Mesenchymal stem cell (in vitro differentiated cells and primary cell): ENCODE measurements at regions not wholly inside any gene's neighbourhood (a gene's known extent, or its start where the extent isn't known, plus 50 kb on each side); places are given as distances from the start of the nearest gene placed in this dataset.

ENCODE experiments used
- DNase-seq: peaks from one replicate; pipeline ENCODE4 v3.0.0-alpha.2; 2013
- H2AFZ ChIP-seq: one replicate; pipeline ENCODE4 v1.6.1; 2013; ENCODE audit warnings: low read depth, mild to moderate bottlenecking, control low read depth, inconsistent platforms, low read length, moderate library complexity
- H2AK5ac ChIP-seq: 2 replicates; pipeline ENCODE4 v1.6.1; 2013; ENCODE audit warnings: low read length, moderate library complexity, mild to moderate bottlenecking, inconsistent platforms; ENCODE audit not compliant: severe bottlenecking
- H2BK120ac ChIP-seq: one replicate; pipeline ENCODE4 v1.6.1; 2013; ENCODE audit warnings: low read depth, mild to moderate bottlenecking, inconsistent platforms, low read length, moderate library complexity
- H2BK12ac ChIP-seq, 2 experiments: one replicate each; pipeline ENCODE4 v1.6.1; 2013; ENCODE audit warnings: inconsistent platforms in 2 of 2, low read length in 2 of 2, mild to moderate bottlenecking in 2 of 2, moderate library complexity in 2 of 2, control low read depth in 1 of 2
- H2BK15ac ChIP-seq: one replicate; pipeline ENCODE4 v1.6.1; 2013; ENCODE audit warnings: mild to moderate bottlenecking, low read depth, inconsistent platforms; ENCODE audit not compliant: poor library complexity, severe bottlenecking
- H2BK5ac ChIP-seq: 2 replicates; pipeline ENCODE4 v1.6.1; 2013; ENCODE audit warnings: low read depth, mild to moderate bottlenecking, low read length, control low read depth, inconsistent platforms; ENCODE audit not compliant: poor library complexity, severe bottlenecking
- H3K14ac ChIP-seq, 2 experiments: one replicate each; pipeline ENCODE4 v1.6.1; 2013; ENCODE audit warnings: inconsistent platforms in 2 of 2, low read length in 2 of 2, control low read depth in 1 of 2, mild to moderate bottlenecking in 1 of 2, moderate library complexity in 1 of 2
- H3K18ac ChIP-seq, 2 experiments: one replicate each; pipeline ENCODE4 v1.6.1; 2013; ENCODE audit warnings: inconsistent platforms in 2 of 2, low read length in 2 of 2, control low read depth in 1 of 2, low read depth in 1 of 2, mild to moderate bottlenecking in 1 of 2
- H3K23ac ChIP-seq, 2 experiments: one replicate each; pipeline ENCODE4 v1.6.1; 2013; ENCODE audit warnings: inconsistent platforms in 2 of 2, low read length in 2 of 2, mild to moderate bottlenecking in 2 of 2, moderate library complexity in 2 of 2, control low read depth in 1 of 2
- H3K27ac ChIP-seq: 2 replicates; pipeline ENCODE4 v1.5.1; 2013; ENCODE audit warnings: mild to moderate bottlenecking, moderate library complexity, low read length, control low read depth, inconsistent platforms; ENCODE audit not compliant: poor library complexity, severe bottlenecking
- H3K27me3 ChIP-seq, 2 experiments: 2 replicates each; pipeline versions ENCODE4 v1.6.1 to v1.7.0; 2013; ENCODE audit warnings: low read length in 2 of 2, mild to moderate bottlenecking in 2 of 2, moderate library complexity in 2 of 2, control low read depth in 1 of 2, inconsistent platforms in 1 of 2; ENCODE audit not compliant: control insufficient read depth in 1 of 2, insufficient read depth in 1 of 2
- H3K36me3 ChIP-seq, 2 experiments: 2 replicates each; pipeline versions ENCODE4 v1.6.1 to v1.7.0; 2013; ENCODE audit warnings: low read length in 2 of 2, control low read depth in 1 of 2, inconsistent platforms in 1 of 2, low read depth in 1 of 2, mild to moderate bottlenecking in 1 of 2; ENCODE audit not compliant: insufficient read depth in 2 of 2, control insufficient read depth in 1 of 2
- H3K4ac ChIP-seq, 2 experiments: one replicate each; pipeline ENCODE4 v1.6.1; 2013; ENCODE audit warnings: inconsistent platforms in 2 of 2, low read length in 2 of 2, mild to moderate bottlenecking in 2 of 2, moderate library complexity in 2 of 2, control low read depth in 1 of 2, low read depth in 1 of 2
- H3K4me1 ChIP-seq: 2 replicates; pipeline ENCODE4 v1.6.1; 2013; ENCODE audit warnings: low read depth, low read length, control low read depth; ENCODE audit not compliant: control insufficient read depth, insufficient read depth
- H3K4me2 ChIP-seq: 2 replicates; pipeline ENCODE4 v1.6.1; 2013; ENCODE audit warnings: low read length, mild to moderate bottlenecking, inconsistent platforms; ENCODE audit not compliant: poor library complexity, severe bottlenecking
- H3K4me3 ChIP-seq, 2 experiments: 2 replicates each; pipeline versions ENCODE4 v1.5.1 to v1.7.0; 2013; ENCODE audit warnings: low read length in 2 of 2, mild to moderate bottlenecking in 2 of 2, control low read depth in 1 of 2, low read depth in 1 of 2; ENCODE audit not compliant: insufficient read depth in 1 of 2
- H3K79me1 ChIP-seq: replicated peaks from 2 replicates; pipeline ENCODE4 v1.6.1; 2013; ENCODE audit warnings: mild to moderate bottlenecking, control low read depth, low read length, inconsistent platforms; ENCODE audit not compliant: poor library complexity, severe bottlenecking
- H3K9ac ChIP-seq: 2 replicates; pipeline ENCODE4 v1.7.0; 2013; ENCODE audit warnings: mild to moderate bottlenecking, low read length, moderate library complexity
- H3K9me3 ChIP-seq: 2 replicates; pipeline ENCODE4 v1.7.0; 2013; ENCODE audit warnings: mild to moderate bottlenecking, low read length; ENCODE audit not compliant: control insufficient read depth
- H4K8ac ChIP-seq: one replicate; pipeline ENCODE4 v1.6.1; 2013; ENCODE audit warnings: inconsistent platforms, mild to moderate bottlenecking, low read length, moderate library complexity
- H4K91ac ChIP-seq: one replicate; pipeline ENCODE4 v1.6.1; 2013; ENCODE audit warnings: mild to moderate bottlenecking, low read length, inconsistent platforms
- WGBS: methylation state at CpG from one replicate; pipeline ENCODE4 v1.1.7; 2013; ENCODE audit warnings: mixed read lengths; 5-methylcytosine and 5-hydroxymethylcytosine counted together

DNA sequence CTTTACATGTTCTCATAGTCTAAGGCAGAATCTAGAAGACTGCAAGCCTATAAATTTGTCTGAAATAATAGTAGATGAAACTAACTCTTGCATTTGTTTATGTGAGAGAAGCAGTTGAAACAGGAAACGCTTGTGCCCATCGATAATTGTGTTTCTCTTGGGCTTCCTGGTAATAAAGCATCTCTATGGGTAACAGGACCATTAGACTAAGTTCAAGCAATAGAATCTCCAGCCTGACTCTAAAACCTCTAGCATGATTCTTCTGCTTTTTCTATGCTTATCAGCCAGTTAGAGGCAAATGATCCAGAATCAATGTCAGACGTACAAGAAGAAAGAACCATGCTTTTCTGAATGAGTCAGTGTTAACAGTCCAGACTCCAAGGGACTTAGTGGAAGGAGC lies 1734.4 kb downstream of the LRRC4C start:
- Histone ChIP-seq H3K4me2 (no peak overlapping the region), H3K27ac (no peak overlapping the region)

DNA sequence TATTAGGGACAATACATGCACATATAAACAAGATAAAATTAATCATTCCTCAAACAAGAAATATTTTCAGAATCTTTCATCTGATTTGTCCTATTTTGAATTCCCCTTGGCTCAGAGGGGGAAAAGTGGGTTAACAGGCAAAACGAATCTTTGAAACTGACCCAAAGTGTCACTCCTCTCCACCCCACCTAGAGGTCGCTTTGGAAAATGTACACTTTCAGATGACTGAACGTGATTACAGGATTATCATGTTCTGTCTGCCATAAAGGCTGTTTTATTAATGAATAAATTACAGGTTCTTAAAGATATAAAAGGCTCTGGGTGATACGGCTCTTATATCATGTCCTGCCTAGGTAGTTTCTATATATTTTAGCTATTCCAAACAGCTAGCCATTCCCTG lies 1735.0 kb downstream of the LRRC4C start:
- Histone ChIP-seq H2AFZ (no peak overlapping the region), H3K4me3 (no peak overlapping the region), H3K18ac (no peak overlapping the region), H3K14ac (no peak overlapping the region), H3K23ac (no peak overlapping the region), H2AK5ac (no peak overlapping the region), H2BK5ac (no peak overlapping the region), H3K27me3 (no peaks in the 10 kb centered on the region), H2BK12ac (no peak overlapping the region), H3K9ac (no peak overlapping the region), H3K36me3 (no peaks in the 10 kb centered on the region), H3K4me2 (no peak overlapping the region), H3K79me1 (no peaks in the 10 kb centered on the region), H3K27ac (no peak overlapping the region), H2BK120ac (no peak overlapping the region), H3K4me1 (no peaks in the 10 kb centered on the region), H4K8ac (no peak overlapping the region), H2BK15ac (no peak overlapping the region), H3K4ac (no peak overlapping the region), H3K9me3 (no peaks in the 10 kb centered on the region), H4K91ac (no peak overlapping the region)
- DNase-seq = no peak
- WGBS = 80% methylated on average over 2 of the region's 4 CpGs

More for the DNA sequence above, 1734.4 kb downstream of the LRRC4C start:
- no peak overlapping the region for H2BK15ac ChIP-seq
- no peak overlapping the region for H4K91ac ChIP-seq
- no peak overlapping the region for H2BK5ac ChIP-seq
- no peak overlapping the region for H2BK120ac ChIP-seq
- H3K14ac ChIP-seq = no peak overlapping the region
- 68% methylated on average over 3 of the region's 3 CpGs for WGBS
- no peak overlapping the region for H3K9ac ChIP-seq
- no peak overlapping the region for H4K8ac ChIP-seq
- no peak overlapping the region for H3K4me3 ChIP-seq
- no peak overlapping the region for H3K18ac ChIP-seq
- H2AFZ ChIP-seq = no peak overlapping the region
- H3K4me1 ChIP-seq = no peaks in the 10 kb centered on the region
- H3K27me3 ChIP-seq = no peaks in the 10 kb centered on the region
- H3K79me1 ChIP-seq = no peaks in the 10 kb centered on the region
- H3K36me3 ChIP-seq = no peaks in the 10 kb centered on the region
- H3K4ac ChIP-seq = no peak overlapping the region
- no peak overlapping the region for H2BK12ac ChIP-seq
- no peak for DNase-seq
- no peak overlapping the region for H2AK5ac ChIP-seq
- no peak overlapping the region for H3K23ac ChIP-seq
- no peaks in the 10 kb centered on the region for H3K9me3 ChIP-seq

DNA sequence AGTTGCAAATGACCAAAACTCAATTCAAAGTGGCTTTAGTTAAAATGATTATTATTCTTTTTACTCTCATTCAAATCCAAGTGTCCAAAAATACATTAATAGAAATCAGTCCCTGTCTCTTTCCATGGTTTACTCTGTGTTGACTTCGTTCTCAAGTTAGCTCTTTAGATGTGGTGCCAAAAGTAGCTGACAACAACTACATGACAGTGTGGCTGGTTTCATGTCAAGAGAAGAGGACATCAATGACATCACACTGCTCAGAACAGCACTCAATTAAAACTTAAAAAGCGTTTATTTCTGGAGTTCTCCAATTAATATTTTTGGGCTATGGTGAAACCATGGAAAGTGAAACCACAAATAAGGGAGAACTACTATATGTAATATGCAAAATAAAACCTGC lies 1746.9 kb downstream of the LRRC4C start:
- no peaks in the 10 kb centered on the region for H3K36me3 ChIP-seq
- H2BK12ac ChIP-seq = no peak overlapping the region
- H3K27ac ChIP-seq = no peak overlapping the region
- H3K27me3 ChIP-seq = no peaks in the 10 kb centered on the region
- DNase-seq = no peak
- H3K4me1 ChIP-seq = no peaks in the 10 kb centered on the region
- H3K4ac ChIP-seq = no peak overlapping the region
- no peaks in the 10 kb centered on the region for H3K9me3 ChIP-seq
- no peak overlapping the region for H2AK5ac ChIP-seq
- no peak overlapping the region for H3K4me2 ChIP-seq
- no peak overlapping the region for H2BK120ac ChIP-seq
- H3K79me1 ChIP-seq = no peaks in the 10 kb centered on the region
- H3K18ac ChIP-seq = no peak overlapping the region
- H2AFZ ChIP-seq = no peak overlapping the region
- no peak overlapping the region for H3K14ac ChIP-seq
- H3K23ac ChIP-seq = no peak overlapping the region
- H3K9ac ChIP-seq = no peak overlapping the region
- WGBS = 100% methylated on average over 1 of the region's 2 CpGs
- no peak overlapping the region for H2BK5ac ChIP-seq
- no peak overlapping the region for H4K8ac ChIP-seq
- H3K4me3 ChIP-seq = no peak overlapping the region
- no peak overlapping the region for H4K91ac ChIP-seq
- no peak overlapping the region for H2BK15ac ChIP-seq

DNA sequence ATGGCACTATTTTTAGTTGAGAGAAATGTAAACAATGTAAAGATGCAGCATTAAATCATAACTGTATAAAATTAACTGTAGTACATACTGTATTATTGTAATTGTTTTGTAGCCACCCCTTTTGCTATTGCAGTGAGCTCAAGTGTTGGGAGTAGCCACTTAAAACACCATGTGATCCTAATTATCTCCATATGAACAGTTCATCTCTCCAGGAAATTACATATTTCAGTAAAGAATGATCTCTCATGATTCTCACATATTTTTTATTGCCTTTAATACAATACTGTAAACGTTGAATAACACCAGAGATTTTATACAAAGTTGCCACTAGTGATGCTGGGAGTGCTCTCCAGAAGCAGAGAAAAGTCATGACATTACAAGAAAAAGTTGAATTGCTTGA lies 1768.6 kb downstream of the LRRC4C start:
- no peak overlapping the region for H2BK120ac ChIP-seq
- H3K4me1 ChIP-seq = no peaks in the 10 kb centered on the region
- no peak overlapping the region for H4K8ac ChIP-seq
- no peak for DNase-seq
- H3K27ac ChIP-seq = no peak overlapping the region
- no peaks in the 10 kb centered on the region for H3K36me3 ChIP-seq
- H3K18ac ChIP-seq = no peak overlapping the region
- no peak overlapping the region for H3K14ac ChIP-seq
- H2AK5ac ChIP-seq = no peak overlapping the region
- H3K23ac ChIP-seq = no peak overlapping the region
- H2BK5ac ChIP-seq = no peak overlapping the region
- no peak overlapping the region for H4K91ac ChIP-seq
- H3K9ac ChIP-seq = no peak overlapping the region
- H2BK12ac ChIP-seq = no peak overlapping the region
- H3K4me3 ChIP-seq = no peak overlapping the region
- no peak overlapping the region for H2BK15ac ChIP-seq
- WGBS = 60% methylated on average over 1 of the region's 1 CpG
- H3K4ac ChIP-seq = no peak overlapping the region
- peaks cover 16% of the 10 kb centered on the region for H3K9me3 ChIP-seq
- no peak overlapping the region for H3K4me2 ChIP-seq
- no peak overlapping the region for H2AFZ ChIP-seq
- H3K27me3 ChIP-seq = no peaks in the 10 kb centered on the region
- no peaks in the 10 kb centered on the region for H3K79me1 ChIP-seq
